T-helper 2 cell (primary cell): ENCODE measurements at regions not wholly inside any gene's neighbourhood (a gene's known extent, or its start where the extent isn't known, plus 50 kb on each side); places are given as distances from the start of the nearest gene placed in this dataset.

Source experiments
- DNase-seq, 5 experiments: peaks; one replicate each; pipeline versions ENCODE4 v3.0.0 to v3.0.0-alpha.2; 2012 to 2022

- peak in 1 of 5 experiments; percentile 31 for DNase-seq
Measured at GRCh38 chr2:239756790-239757760, 268.1 kb downstream of the NDUFA10 start.

- no peak for DNase-seq
Measured at GRCh38 chr2:239756031-239756789, 268.9 kb downstream of the NDUFA10 start.

- DNase-seq, result no peak
Measured at GRCh38 chr2:239753401-239753837, 271.7 kb downstream of the NDUFA10 start.

- DNase-seq, result no peak
Measured at GRCh38 chr2:239752951-239753350, 272.2 kb downstream of the NDUFA10 start.

GRCh38 chr2:239751679-239752355, 273.3 kb downstream of the NDUFA10 start:
- peak in 2 of 5 experiments; percentile 18 to 28 for DNase-seq

GRCh38 chr2:239750929-239751678, 274.0 kb downstream of the NDUFA10 start:
- DNase-seq, result no peak

GRCh38 chr2:239750045-239750835, 274.9 kb downstream of the NDUFA10 start:
- DNase-seq, result no peak

- no peak for DNase-seq
Measured at GRCh38 chr2:239749272-239749873, 275.8 kb downstream of the NDUFA10 start.

GRCh38 chr2:239748811-239749210, 276.3 kb downstream of the NDUFA10 start:
- no peak for DNase-seq

- no peak for DNase-seq
Measured at GRCh38 chr2:239747771-239748170, 277.4 kb downstream of the NDUFA10 start.

GRCh38 chr2:239747274-239747673, 277.9 kb downstream of the NDUFA10 start:
- DNase-seq, result no peak

GRCh38 chr2:239746559-239747246, 278.4 kb downstream of the NDUFA10 start:
- DNase-seq, result no peak

- no peak for DNase-seq
Measured at GRCh38 chr2:239745386-239746227, 279.5 kb downstream of the NDUFA10 start.

GRCh38 chr2:239744706-239745340, 280.3 kb downstream of the NDUFA10 start:
- DNase-seq, result no peak

GRCh38 chr2:239743206-239743605, 281.9 kb downstream of the NDUFA10 start:
- DNase-seq, result no peak

- no peak for DNase-seq
Measured at GRCh38 chr2:239742377-239742776, 282.8 kb downstream of the NDUFA10 start.

- DNase-seq, result no peak
Measured at GRCh38 chr2:239739206-239739605, 285.9 kb downstream of the NDUFA10 start.

GRCh38 chr2:239738159-239738558, 287.0 kb downstream of the NDUFA10 start:
- no peak for DNase-seq

- DNase-seq, result no peak
Measured at GRCh38 chr2:239737144-239737463, 288.0 kb downstream of the NDUFA10 start.
